Motor neuron (in vitro differentiated cells): ENCODE measurements at regions not wholly inside any gene's neighbourhood (a gene's known extent, or its start where the extent isn't known, plus 50 kb on each side); places are given as distances from the start of the nearest gene placed in this dataset.

Source experiments
- ATAC-seq, 8 experiments: fragments of 200-7000 bp; cut with Tn5 transposase; replicated peaks in 6 of 8; 2 replicates each; pipeline ENCODE4 v1.8.0; 2021; ENCODE audit warnings: mild to moderate bottlenecking in 8 of 8, moderate library complexity in 8 of 8
- H3K27ac ChIP-seq, 2 donors: fragments of 250-450 bp; sonication (Bioruptor Pico); 2 replicates each; pipeline ENCODE4 v1.9.0; 2021; ENCODE audit warnings: antibody characterized with exemption in 2 of 2, mild to moderate bottlenecking in 2 of 2, moderate library complexity in 1 of 2
- H3K4me1 ChIP-seq, 2 donors: fragments of 250-450 bp; sonication (Bioruptor Pico); replicated peaks in 1 of 2; 2 replicates each; pipeline ENCODE4 v1.6.1; 2021; ENCODE audit warnings: antibody characterized with exemption in 2 of 2, mild to moderate bottlenecking in 2 of 2, moderate library complexity in 1 of 2
- H3K4me3 ChIP-seq, 5 donors: fragments of 250-450 bp; sonication (Bioruptor Pico); 2 replicates each; pipeline ENCODE4 v1.9.0; 2021; ENCODE audit warnings: antibody characterized with exemption in 5 of 5, mild to moderate bottlenecking in 5 of 5, moderate library complexity in 4 of 5
- WGBS, 10 experiments: fragments of 450-650 bp; shearing (Covaris generic); methylation state at CpG; one replicate each; pipeline ENCODE4 v1.0.0; 2022; 5-methylcytosine and 5-hydroxymethylcytosine counted together
- in situ Hi-C, 9 experiments: fragments of 400-800 bp; cut with MboI; loops; one replicate each; pipeline ENCODE4 v1.15.0; 2021; ENCODE audit warnings: low sequenced_read_pairs in 9 of 9, low pct_unique_long_range_greater_than_20kb in 2 of 9; ENCODE audit not compliant: unreplicated experiment in 9 of 9

GRCh38 chr2:150417278-150417677, 70.2 kb downstream of the RND3 start:
- WGBS, 10 experiments = 50 to 100% (median 80%) methylated on average over 1 to 3 of the region's 3 CpGs; no CpG with 5 or more reads in 2 of the 10 experiments
- in situ Hi-C loops = no loop called here
- no peak overlapping the region for H3K27ac ChIP-seq
- H3K4me3 ChIP-seq = no peak overlapping the region
- peaks cover 0 to 14% of the 10 kb centered on the region in 2 donors for H3K4me1 ChIP-seq
- no peak for ATAC-seq

DNA sequence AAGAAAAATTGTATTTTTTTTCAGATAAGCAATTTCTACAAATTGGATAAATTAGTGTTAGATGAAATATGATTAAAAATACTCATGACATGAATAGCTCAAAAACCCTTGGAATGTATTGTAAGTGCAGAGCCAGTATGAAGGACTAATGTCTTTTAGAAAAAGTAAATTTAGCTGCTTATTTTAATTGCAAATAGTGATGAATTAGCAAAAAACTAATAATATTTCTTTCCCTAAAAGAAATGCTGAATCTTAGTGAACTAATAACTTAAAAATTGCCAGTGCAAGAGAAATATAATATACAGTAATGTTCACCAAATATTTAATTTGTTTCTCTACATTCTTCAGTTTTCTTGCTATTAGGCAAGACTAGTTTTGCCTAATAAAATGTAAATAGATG, 72.4 kb downstream of the RND3 start:
- Histone ChIP-seq H3K27ac (no peak overlapping the region), H3K4me1 (peaks cover 18 to 31% of the 10 kb centered on the region in 2 donors), H3K4me3 (no peak overlapping the region)
- in situ Hi-C loops = no loop called here
- no peak for ATAC-seq

DNA sequence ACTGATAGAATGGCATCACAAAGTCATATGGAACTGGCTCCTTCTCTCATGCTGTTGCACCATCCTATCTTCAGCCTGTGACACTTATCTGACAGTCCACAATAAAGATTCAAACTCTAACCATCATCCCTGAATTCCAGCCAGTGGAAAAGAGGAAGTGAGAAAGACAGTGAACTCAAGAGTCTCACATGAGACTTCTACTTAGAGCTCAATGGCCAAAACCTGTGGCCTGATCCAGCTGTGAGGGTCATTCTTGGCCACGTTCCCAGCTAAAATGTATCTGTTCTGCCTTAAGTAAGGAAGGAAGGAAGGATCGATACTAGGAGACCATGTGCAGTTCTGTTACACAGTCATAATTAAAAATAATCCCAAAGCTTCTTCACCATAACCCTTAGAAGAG, 73.6 kb downstream of the RND3 start:
- Histone ChIP-seq H3K4me3 (no peak overlapping the region), H3K4me1 (peaks cover 18 to 23% of the 10 kb centered on the region in 2 donors), H3K27ac (no peak overlapping the region)
- 50 to 100% (median 100%) methylated on average over 1 to 2 of the region's 2 CpGs; no CpG with 5 or more reads in 1 of the 10 experiments for WGBS, 10 experiments
- no peak for ATAC-seq
- in situ Hi-C loops = no loop called here

DNA sequence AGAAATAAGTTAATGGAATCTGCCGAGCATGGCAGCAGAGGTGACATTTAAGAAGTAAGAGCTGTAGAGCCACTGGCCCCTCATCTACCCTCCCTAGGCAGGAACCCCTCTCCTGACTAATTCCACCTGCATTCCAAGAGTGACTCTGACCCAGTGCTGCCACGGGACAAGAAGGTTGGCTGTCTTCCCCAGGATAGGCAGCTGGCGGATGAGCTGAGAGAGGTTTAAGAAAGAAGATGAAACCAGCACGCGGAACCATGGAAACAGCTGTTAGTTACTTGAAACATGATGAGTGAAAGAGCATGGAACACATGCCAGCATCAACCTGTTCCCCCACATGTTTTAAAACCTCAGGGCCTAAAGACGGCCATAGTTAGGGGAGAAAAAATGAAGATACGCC, 74.1 kb downstream of the RND3 start:
- in situ Hi-C loops = no loop called here
- ATAC-seq = no peak
- Histone ChIP-seq H3K4me1 (peaks cover 18% of the 10 kb centered on the region in 2 donors), H3K4me3 (no peak overlapping the region), H3K27ac (no peak overlapping the region)
- 80 to 100% (median 100%) methylated on average over 1 to 6 of the region's 7 CpGs; no CpG with 5 or more reads in 2 of the 10 experiments for WGBS, 10 experiments

DNA sequence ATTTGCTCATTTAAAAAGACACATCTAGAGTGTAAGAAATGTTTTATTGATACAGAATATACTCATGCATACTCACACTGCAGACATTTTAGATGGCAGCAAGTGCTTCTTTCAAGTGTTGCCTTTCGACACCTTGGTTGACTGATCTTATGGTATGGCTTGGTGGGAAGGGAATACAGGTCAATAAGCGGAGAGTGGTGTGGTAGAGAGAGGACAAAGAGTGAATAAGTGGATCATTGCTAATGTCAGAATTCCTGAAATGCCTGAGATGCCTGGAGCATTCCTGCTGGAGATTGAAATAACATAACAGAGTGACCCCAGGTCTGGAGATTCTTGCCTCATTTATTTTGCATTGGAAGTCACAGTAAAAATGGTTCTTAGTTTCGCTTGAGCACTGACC, 76.7 kb downstream of the RND3 start:
- peak overlapping the region in 1 of 2 donors; percentile 42 for H3K27ac ChIP-seq
- in situ Hi-C loops = no loop called here
- H3K4me1 ChIP-seq = peaks cover 18% of the 10 kb centered on the region in 2 donors
- ATAC-seq = peak in 6 of 8 experiments; percentile 18 to 90 (median 48)
- H3K4me3 ChIP-seq = no peak overlapping the region
- WGBS, 10 experiments = 14 to 97% (median 54%) methylated on average over 1 to 3 of the region's 3 CpGs; no CpG with 5 or more reads in 2 of the 10 experiments

DNA sequence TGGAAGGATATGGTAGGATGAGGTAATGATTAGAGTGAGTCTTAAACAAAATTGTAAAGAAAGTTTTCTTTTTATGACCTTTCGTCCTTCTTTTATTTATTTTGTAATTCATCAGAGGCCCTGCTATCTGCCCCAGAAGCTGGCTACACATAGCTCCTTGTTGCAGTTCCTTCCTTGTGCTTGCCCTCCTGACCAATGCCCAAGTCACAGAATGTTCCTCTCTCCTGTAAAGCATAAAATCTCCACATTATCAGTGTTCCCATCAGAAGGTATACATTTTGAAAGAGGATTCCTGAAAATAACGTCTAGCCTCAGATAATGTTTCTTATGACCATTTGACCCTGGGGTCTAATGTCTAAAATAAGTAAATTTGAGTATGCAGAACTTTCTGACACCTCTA, 78.3 kb downstream of the RND3 start:
- in situ Hi-C loops = no loop called here
- WGBS, 10 experiments = 47 to 100% (median 90%) methylated on average over 1 to 2 of the region's 2 CpGs; no CpG with 5 or more reads in 2 of the 10 experiments
- no peak for ATAC-seq
- Histone ChIP-seq H3K4me3 (no peak overlapping the region), H3K4me1 (peaks cover 18 to 23% of the 10 kb centered on the region in 2 donors), H3K27ac (no peak overlapping the region)

- 76 to 100% (median 94%) methylated on average over 1 to 3 of the region's 3 CpGs for WGBS, 10 experiments
- in situ Hi-C loops = no loop called here
Measured at GRCh38 chr2:150404147-150404546, 83.3 kb downstream of the RND3 start.

DNA sequence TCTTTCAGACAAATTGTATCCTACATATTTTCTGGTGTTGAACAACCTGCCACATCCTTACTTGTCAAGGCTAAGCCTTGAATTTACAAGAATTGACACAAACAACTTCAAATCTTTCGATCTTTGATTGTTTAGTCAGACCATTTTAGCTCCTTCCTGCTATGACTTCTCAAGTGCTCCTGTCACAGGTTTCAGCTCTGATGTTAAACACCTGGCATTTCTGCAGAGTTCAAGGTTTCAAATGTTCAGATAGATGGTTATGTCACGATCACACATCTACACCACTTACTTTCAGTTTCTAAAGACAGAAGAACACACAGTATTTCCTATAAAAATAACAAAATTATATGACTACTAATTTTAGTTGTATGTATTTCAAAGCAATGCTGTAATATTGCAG, 84.0 kb downstream of the RND3 start:
- in situ Hi-C loops = no loop called here
- ATAC-seq = peak in 1 of 8 experiments; percentile 17
- WGBS, 10 experiments = 14 to 84% (median 54%) methylated on average over 1 to 2 of the region's 2 CpGs; no CpG with 5 or more reads in 6 of the 10 experiments
- Histone ChIP-seq H3K27ac (peak overlapping the region in 1 of 2 donors; percentile 34), H3K4me1 (peaks cover 0 to 23% of the 10 kb centered on the region in 2 donors), H3K4me3 (no peak overlapping the region)

More at GRCh38 chr2:150404147-150404546, 83.3 kb downstream of the RND3 start:
- peak in 1 of 8 experiments; percentile 14 for ATAC-seq
- Histone ChIP-seq H3K4me3 (no peak overlapping the region), H3K4me1 (peaks cover 0 to 23% of the 10 kb centered on the region in 2 donors), H3K27ac (peak overlapping the region in 1 of 2 donors; percentile 34)

GRCh38 chr2:150402953-150403352, 84.5 kb downstream of the RND3 start:
- no peak overlapping the region for H3K27ac ChIP-seq
- no peak overlapping the region for H3K4me3 ChIP-seq
- WGBS, 10 experiments = 28 to 80% (median 51%) methylated on average over 1 to 3 of the region's 3 CpGs
- peak in 3 of 8 experiments; percentile 49 to 72 (median 53) for ATAC-seq
- in situ Hi-C loops = no loop called here
- peaks cover 0 to 23% of the 10 kb centered on the region in 2 donors for H3K4me1 ChIP-seq

DNA sequence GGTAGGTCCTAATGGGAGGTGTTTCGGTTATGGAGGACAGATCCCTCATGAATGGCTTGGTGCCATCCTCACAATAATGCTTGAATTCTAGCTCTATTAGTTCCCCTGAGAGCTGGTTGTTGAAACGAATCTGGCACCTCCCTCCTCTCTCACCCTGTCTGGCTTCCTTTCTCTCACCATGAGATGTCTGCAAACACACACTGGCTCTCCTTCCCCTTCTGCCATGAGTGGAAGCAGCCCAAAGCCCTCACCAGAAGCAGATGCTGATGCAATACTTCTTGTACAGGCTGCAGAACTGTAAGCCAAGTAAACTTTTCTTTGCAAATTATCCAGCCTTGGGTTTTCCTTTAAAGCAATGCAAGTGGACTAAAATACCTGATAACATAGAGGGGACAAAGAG, 86.6 kb downstream of the RND3 start:
- in situ Hi-C loops = no loop called here
- Histone ChIP-seq H3K27ac (no peak overlapping the region), H3K4me1 (peaks cover 0 to 23% of the 10 kb centered on the region in 2 donors), H3K4me3 (no peak overlapping the region)
- no peak for ATAC-seq
- WGBS, 10 experiments = 57 to 100% (median 75%) methylated on average over 1 to 2 of the region's 2 CpGs; no CpG with 5 or more reads in 1 of the 10 experiments

DNA sequence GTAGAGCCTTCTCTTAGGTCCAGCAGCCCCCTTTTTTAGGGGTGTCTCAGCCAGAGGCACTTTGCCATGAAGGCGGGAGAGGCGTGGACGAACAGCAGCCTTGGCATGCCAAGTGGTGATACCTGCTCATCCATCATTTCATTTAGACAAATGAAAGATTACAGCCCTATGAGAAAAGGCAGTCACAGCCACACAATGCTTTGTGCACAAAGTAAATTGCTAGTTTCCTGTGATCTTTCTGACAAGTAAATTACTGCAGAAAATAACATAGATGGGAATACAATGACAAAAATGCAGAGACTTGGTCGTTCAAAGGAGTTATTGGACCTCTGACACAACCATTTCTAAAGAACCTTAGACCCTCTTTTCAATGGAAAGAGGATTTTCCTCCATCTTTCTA, 94.9 kb downstream of the RND3 start:
- H3K27ac ChIP-seq = no peak overlapping the region
- ATAC-seq = no peak
- 11 to 100% (median 83%) methylated on average over 1 to 4 of the region's 4 CpGs; no CpG with 5 or more reads in 1 of the 10 experiments for WGBS, 10 experiments
- H3K4me3 ChIP-seq = no peak overlapping the region
- in situ Hi-C loops = no loop called here
- H3K4me1 ChIP-seq = peaks cover 3% of the 10 kb centered on the region in 2 donors

- Histone ChIP-seq H3K4me1 (peaks cover 3% of the 10 kb centered on the region in 2 donors), H3K27ac (no peak overlapping the region), H3K4me3 (no peak overlapping the region)
- peak in 2 of 8 experiments; percentile 33 to 42 for ATAC-seq
- in situ Hi-C loops = no loop called here
Measured at GRCh38 chr2:150391779-150392178, 95.7 kb downstream of the RND3 start.

DNA sequence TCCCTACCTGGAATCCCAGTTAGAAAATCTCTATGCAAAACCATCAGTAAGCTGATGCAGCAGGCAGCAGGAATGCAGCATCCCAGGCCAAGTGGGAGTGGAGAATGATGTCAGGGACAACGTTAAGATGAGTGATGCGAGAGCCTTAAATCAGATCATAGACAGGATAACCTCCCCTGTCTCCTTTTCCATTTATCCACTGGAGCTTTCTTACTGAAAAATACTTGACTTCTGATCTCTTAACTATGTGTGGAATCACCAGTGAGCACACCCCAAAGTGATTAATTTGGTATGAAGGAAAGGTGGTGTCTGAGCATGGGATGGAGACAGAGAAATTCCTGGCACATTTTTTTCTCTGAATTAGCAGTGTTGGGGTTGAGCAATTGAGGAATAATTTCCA, 98.0 kb downstream of the RND3 start:
- in situ Hi-C loops = no loop called here
- peak in 1 of 8 experiments; percentile 78 for ATAC-seq

DNA sequence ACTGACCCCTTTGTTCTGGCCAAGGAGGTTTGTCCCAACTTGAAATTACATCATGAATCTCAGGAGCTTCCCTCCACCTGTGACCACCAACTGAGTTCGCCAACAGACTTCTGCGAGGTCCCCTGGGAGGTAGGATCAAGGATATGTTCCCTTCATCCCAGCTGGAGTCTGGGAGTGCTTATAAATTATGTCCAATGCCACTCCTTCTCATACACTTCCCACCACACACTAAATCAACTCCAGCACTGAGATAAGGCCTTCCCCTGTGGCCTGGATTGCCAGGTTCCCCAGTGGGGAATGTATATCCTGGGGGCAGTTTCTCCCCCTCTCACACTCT, 99.2 kb downstream of the RND3 start:
- Histone ChIP-seq H3K27ac (no peak overlapping the region), H3K4me1 (peaks cover 3% of the 10 kb centered on the region in 2 donors), H3K4me3 (no peak overlapping the region)
- 80 to 100% (median 97%) methylated on average over 1 to 2 of the region's 2 CpGs; no CpG with 5 or more reads in 4 of the 10 experiments for WGBS, 10 experiments
- no peak for ATAC-seq
- in situ Hi-C loops = no loop called here

More for the DNA sequence above, 98.0 kb downstream of the RND3 start:
- no peak overlapping the region for H3K4me3 ChIP-seq
- H3K27ac ChIP-seq = no peak overlapping the region
- 40 to 83% (median 63%) methylated on average over 1 to 2 of the region's 2 CpGs; no CpG with 5 or more reads in 6 of the 10 experiments for WGBS, 10 experiments
- peaks cover 3% of the 10 kb centered on the region in 2 donors for H3K4me1 ChIP-seq
